ENCODE measurements at regions not wholly inside any gene's neighbourhood (a gene's known extent, or its start where the extent isn't known, plus 50 kb on each side); places are given as distances from the start of the nearest gene placed in this dataset.
"Not testable (repeated sequence)": the region's sequence is repeated elsewhere in the genome, so short reads cannot be mapped to it uniquely, and the experiment has no call there.

DNA sequence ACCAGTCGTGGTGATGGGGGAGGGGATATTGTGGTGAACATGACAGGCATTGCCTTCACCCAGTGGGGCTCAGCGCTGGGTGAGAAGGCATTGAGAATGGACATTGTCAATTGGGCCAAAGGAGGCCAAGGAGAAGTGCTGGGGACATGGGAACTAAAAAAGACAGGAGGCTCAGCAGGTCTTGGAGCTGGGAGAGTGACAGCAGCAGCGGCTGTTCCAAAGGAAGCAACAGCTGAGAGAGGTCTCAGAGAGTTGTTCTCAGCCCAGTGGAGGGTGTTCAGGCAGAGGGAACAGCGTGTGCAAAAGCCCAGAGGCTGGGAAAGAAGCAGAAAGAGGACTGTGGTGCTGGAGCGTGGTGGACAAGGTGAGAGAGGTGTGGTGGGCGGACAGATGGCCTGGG is 56.6 kb upstream of the ASNS start:
- DNase-seq; in situ Hi-C loops (cut with HindIII; ENCODE audit: low pct_ligation_motif_present, low pct_unique_long_range_greater_than_20kb, low sequenced_read_pairs): not testable (repeated sequence)

DNA sequence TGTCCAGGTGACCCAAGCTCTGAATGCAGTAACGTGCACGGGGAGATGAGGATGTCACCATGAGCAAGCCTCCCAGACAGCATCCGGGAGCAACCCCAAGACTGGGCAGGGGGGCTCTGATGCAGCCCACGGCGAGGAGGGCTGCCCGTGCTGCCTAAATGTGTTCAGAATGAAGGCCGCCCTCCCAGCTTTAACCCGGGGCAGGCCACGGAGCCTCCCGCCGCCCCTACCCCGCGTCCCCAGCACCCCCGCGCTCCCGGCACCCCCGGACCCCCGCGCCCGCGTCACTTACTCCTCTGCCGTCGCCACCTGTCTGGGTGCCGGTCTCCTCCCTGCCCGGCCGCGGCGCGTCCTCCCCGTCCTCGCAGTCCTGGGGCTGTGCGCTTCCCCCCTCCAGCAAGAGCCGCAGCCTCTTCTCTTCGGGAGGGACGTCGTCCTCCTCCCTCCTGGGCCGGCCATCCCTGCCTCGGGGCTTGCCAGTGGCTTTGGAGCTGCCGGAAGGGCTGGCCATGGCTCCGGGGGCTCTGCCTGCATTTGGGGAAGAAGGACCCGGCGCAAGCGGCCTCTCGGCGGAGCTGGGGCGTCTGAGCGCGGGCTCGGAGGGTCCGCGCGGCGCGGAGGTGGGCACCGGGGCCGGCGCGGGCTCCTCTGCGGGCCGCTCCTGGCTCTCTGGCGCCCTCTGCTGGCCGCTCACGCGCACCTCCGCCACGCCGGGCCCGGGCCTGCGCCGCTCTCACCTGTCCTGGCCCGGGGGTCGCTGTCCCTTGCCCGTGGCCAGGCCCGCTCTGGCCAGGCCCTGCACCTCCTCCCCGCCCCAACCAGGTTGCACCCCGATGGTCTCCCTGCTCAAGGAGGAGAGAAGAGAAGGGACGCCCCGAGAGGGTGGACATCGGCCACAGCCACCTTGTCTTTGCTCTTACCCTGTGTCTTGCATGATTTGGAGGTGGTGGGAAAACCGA is 55.9 kb upstream of the ASNS start:
- peak; percentile 57 for DNase-seq
- in situ Hi-C loops (cut with HindIII; ENCODE audit: low pct_ligation_motif_present, low pct_unique_long_range_greater_than_20kb, low sequenced_read_pairs): not testable (repeated sequence)

All from ACHN (cell line).